Mesendoderm (in vitro differentiated cells): ENCODE measurements at regions not wholly inside any gene's neighbourhood (a gene's known extent, or its start where the extent isn't known, plus 50 kb on each side); places are given as distances from the start of the nearest gene placed in this dataset.

ENCODE experiments used
- DNase-seq: peaks from one replicate; pipeline ENCODE4 v3.0.0; 2013
- H2AK5ac ChIP-seq: 2 replicates; pipeline ENCODE4 v1.6.1; 2013; ENCODE audit warnings: low read length, inconsistent platforms
- H2BK120ac ChIP-seq: 2 replicates; pipeline ENCODE4 v1.6.1; 2013; ENCODE audit warnings: low read depth, mild to moderate bottlenecking, low read length, moderate library complexity, mixed read lengths
- H2BK15ac ChIP-seq: replicated peaks from 2 replicates; pipeline ENCODE4 v1.6.1; 2013; ENCODE audit warnings: low read depth, mild to moderate bottlenecking, moderate library complexity
- H2BK5ac ChIP-seq: 2 replicates; pipeline ENCODE4 v1.6.1; 2013; ENCODE audit warnings: low read length, inconsistent platforms
- H3K18ac ChIP-seq: 2 replicates; pipeline ENCODE4 v1.6.1; 2013; ENCODE audit warnings: mild to moderate bottlenecking, low read length, mixed read lengths
- H3K23ac ChIP-seq: one replicate; pipeline ENCODE4 v1.6.1; 2013; ENCODE audit warnings: low read length
- H3K27ac ChIP-seq: 2 replicates; pipeline ENCODE4 v1.5.1; 2013; ENCODE audit warnings: low read depth, mild to moderate bottlenecking, inconsistent platforms, low read length, moderate library complexity
- H3K27me3 ChIP-seq: 2 replicates; pipeline ENCODE4 v1.6.1; 2013; ENCODE audit warnings: low read length, control low read depth, mild to moderate bottlenecking, inconsistent platforms; ENCODE audit not compliant: insufficient read depth, poor library complexity
- H3K36me3 ChIP-seq: 2 replicates; pipeline ENCODE4 v1.6.1; 2013; ENCODE audit warnings: low read length, inconsistent platforms; ENCODE audit not compliant: control insufficient read depth, insufficient read depth
- H3K4ac ChIP-seq: one replicate; pipeline ENCODE4 v1.6.1; 2013; ENCODE audit warnings: low read depth, mild to moderate bottlenecking, low read length, moderate library complexity
- H3K4me1 ChIP-seq: 2 replicates; pipeline ENCODE4 v1.6.1; 2013; ENCODE audit warnings: low read depth, low read length, inconsistent platforms; ENCODE audit not compliant: control insufficient read depth
- H3K4me2 ChIP-seq: 2 replicates; pipeline ENCODE4 v1.6.1; 2013; ENCODE audit warnings: low read length
- H3K4me3 ChIP-seq: 2 replicates; pipeline ENCODE4 v1.5.1; 2013; ENCODE audit warnings: mild to moderate bottlenecking, low read length
- H3K56ac ChIP-seq: one replicate; pipeline ENCODE4 v1.6.1; 2013; ENCODE audit warnings: low read length
- H3K79me1 ChIP-seq: 2 replicates; pipeline ENCODE4 v1.6.1; 2013; ENCODE audit warnings: low read length, inconsistent platforms
- H3K79me2 ChIP-seq: 2 replicates; pipeline ENCODE4 v1.6.1; 2013; ENCODE audit warnings: mild to moderate bottlenecking, low read length; ENCODE audit not compliant: control insufficient read depth, insufficient read depth
- H3K9ac ChIP-seq: 2 replicates; pipeline ENCODE4 v1.6.1; 2013; ENCODE audit warnings: low read length, inconsistent platforms
- H4K5ac ChIP-seq: one replicate; pipeline ENCODE4 v1.6.1; 2013; ENCODE audit warnings: low read length
- H4K8ac ChIP-seq: one replicate; pipeline ENCODE4 v1.6.1; 2013; ENCODE audit warnings: low read depth, mild to moderate bottlenecking, control low read depth, low read length, moderate library complexity
- WGBS: extraction: QIAGEN DNeasy Blood & Tissue Kit; methylation state at CpG from one replicate; pipeline ENCODE4 v1.1.7; 2013; ENCODE audit warnings: low lambda C conversion rate, missing lambda C conversion rate; ENCODE audit not compliant: insufficient coverage; ENCODE audit errors: extremely low coverage; 5-methylcytosine and 5-hydroxymethylcytosine counted together

DNA sequence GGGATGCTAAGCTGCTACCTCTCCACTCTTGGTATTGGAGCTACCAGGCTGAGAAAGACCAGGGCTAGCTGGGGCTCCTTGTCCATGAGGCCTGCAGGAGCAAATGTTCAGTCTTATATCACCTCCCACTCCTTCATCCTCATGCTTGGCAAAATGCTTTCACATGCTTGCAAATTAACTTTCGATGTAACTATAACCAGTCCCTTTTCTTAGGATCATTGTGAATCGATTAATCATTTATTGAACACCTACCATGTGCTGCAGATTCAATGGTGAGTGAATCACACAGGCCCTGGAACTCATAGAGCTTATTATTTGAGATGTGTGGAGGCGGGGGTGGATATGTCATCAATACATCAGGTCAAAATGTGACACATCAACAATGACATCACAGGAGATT is 138.6 kb downstream of the EMX2 start:
- Histone ChIP-seq H3K18ac (no peak overlapping the region), H3K9ac (no peak overlapping the region), H2AK5ac (no peak overlapping the region), H3K4me2 (no peak overlapping the region), H3K79me1 (no peaks in the 10 kb centered on the region), H3K4ac (no peak overlapping the region), H4K8ac (no peak overlapping the region), H4K5ac (no peak overlapping the region), H3K23ac (no peak overlapping the region), H2BK120ac (no peak overlapping the region), H3K56ac (no peak overlapping the region), H3K27ac (no peak overlapping the region), H3K4me1 (no peaks in the 10 kb centered on the region), H3K79me2 (no peaks in the 10 kb centered on the region), H2BK5ac (no peak overlapping the region), H3K36me3 (no peaks in the 10 kb centered on the region), H2BK15ac (no peak overlapping the region), H3K4me3 (no peak overlapping the region), H3K27me3 (no peaks in the 10 kb centered on the region)
- DNase-seq: no peak
- WGBS: no CpG with 5 or more reads among the region's 3 CpGs

GRCh38 chr10:117684046-117684610 is 141.6 kb downstream of the EMX2 start:
- no peak for DNase-seq
- H3K4ac ChIP-seq: no peak overlapping the region
- H3K27me3 ChIP-seq: no peaks in the 10 kb centered on the region
- no peak overlapping the region for H2BK5ac ChIP-seq
- H2AK5ac ChIP-seq: no peak overlapping the region
- no peak overlapping the region for H4K5ac ChIP-seq
- H3K79me2 ChIP-seq: no peaks in the 10 kb centered on the region
- no peaks in the 10 kb centered on the region for H3K79me1 ChIP-seq
- H4K8ac ChIP-seq: no peak overlapping the region
- H3K23ac ChIP-seq: no peak overlapping the region
- H2BK120ac ChIP-seq: no peak overlapping the region
- no peaks in the 10 kb centered on the region for H3K36me3 ChIP-seq
- no CpG with 5 or more reads among the region's 24 CpGs for WGBS
- no peaks in the 10 kb centered on the region for H3K4me1 ChIP-seq
- no peak overlapping the region for H3K18ac ChIP-seq
- no peak overlapping the region for H3K4me3 ChIP-seq
- H3K27ac ChIP-seq: no peak overlapping the region
- H3K9ac ChIP-seq: no peak overlapping the region
- H3K56ac ChIP-seq: no peak overlapping the region
- H2BK15ac ChIP-seq: no peak overlapping the region
- no peak overlapping the region for H3K4me2 ChIP-seq

GRCh38 chr10:117684672-117685211 is 142.2 kb downstream of the EMX2 start:
- Histone ChIP-seq H3K9ac (no peak overlapping the region), H2AK5ac (no peak overlapping the region), H3K4me3 (no peak overlapping the region), H2BK5ac (no peak overlapping the region), H3K23ac (no peak overlapping the region), H3K18ac (no peak overlapping the region), H3K4me2 (no peak overlapping the region), H4K8ac (no peak overlapping the region), H3K56ac (no peak overlapping the region), H3K79me1 (no peaks in the 10 kb centered on the region), H2BK15ac (no peak overlapping the region), H3K27ac (no peak overlapping the region), H4K5ac (no peak overlapping the region), H3K4me1 (no peaks in the 10 kb centered on the region), H3K27me3 (no peaks in the 10 kb centered on the region), H3K36me3 (no peaks in the 10 kb centered on the region), H3K79me2 (no peaks in the 10 kb centered on the region), H3K4ac (no peak overlapping the region), H2BK120ac (no peak overlapping the region)
- WGBS: no CpG with 5 or more reads among the region's 16 CpGs
- no peak for DNase-seq

GRCh38 chr10:117685431-117685830 is 142.9 kb downstream of the EMX2 start:
- no peak overlapping the region for H3K18ac ChIP-seq
- WGBS: no CpG with 5 or more reads among the region's 3 CpGs

DNA sequence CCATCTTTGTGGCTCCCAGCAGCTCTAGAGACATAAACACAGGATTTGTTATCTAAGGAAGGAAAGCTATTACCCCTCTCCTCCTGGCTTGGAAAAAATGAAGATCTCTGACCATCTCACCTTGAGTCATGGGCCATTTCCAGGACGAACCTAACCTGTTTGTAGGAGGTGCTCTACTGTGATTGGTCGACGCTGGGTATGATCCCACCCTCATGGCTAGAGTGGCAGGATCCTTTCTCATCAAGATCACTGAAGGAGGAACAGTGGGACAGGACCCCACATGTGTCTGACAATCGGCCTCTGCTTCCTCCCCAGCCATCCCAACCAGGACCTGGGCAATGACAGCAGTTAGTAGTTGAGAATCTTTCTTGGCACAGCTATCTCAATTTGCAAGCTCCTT is 144.1 kb downstream of the EMX2 start:
- H3K4me3 ChIP-seq: no peak overlapping the region
- no peak overlapping the region for H3K4me2 ChIP-seq
- no peak overlapping the region for H4K5ac ChIP-seq
- no peak overlapping the region for H2BK15ac ChIP-seq
- no peak overlapping the region for H3K4ac ChIP-seq
- peak; percentile 63 for DNase-seq
- no peaks in the 10 kb centered on the region for H3K27me3 ChIP-seq
- no CpG with 5 or more reads among the region's 4 CpGs for WGBS
- H3K4me1 ChIP-seq: no peaks in the 10 kb centered on the region
- H3K36me3 ChIP-seq: no peaks in the 10 kb centered on the region
- no peak overlapping the region for H3K56ac ChIP-seq
- no peak overlapping the region for H2BK5ac ChIP-seq
- no peak overlapping the region for H2AK5ac ChIP-seq
- no peak overlapping the region for H4K8ac ChIP-seq
- H3K27ac ChIP-seq: no peak overlapping the region
- no peaks in the 10 kb centered on the region for H3K79me2 ChIP-seq
- H3K79me1 ChIP-seq: no peaks in the 10 kb centered on the region
- H3K9ac ChIP-seq: no peak overlapping the region
- no peak overlapping the region for H3K23ac ChIP-seq
- H2BK120ac ChIP-seq: no peak overlapping the region
- no peak overlapping the region for H3K18ac ChIP-seq

More at GRCh38 chr10:117685431-117685830, 142.9 kb downstream of the EMX2 start:
- Histone ChIP-seq H2AK5ac (no peak overlapping the region), H3K27ac (no peak overlapping the region), H3K36me3 (no peaks in the 10 kb centered on the region), H3K4me3 (no peak overlapping the region), H2BK15ac (no peak overlapping the region), H2BK120ac (no peak overlapping the region), H3K79me1 (no peaks in the 10 kb centered on the region), H3K4me2 (no peak overlapping the region), H4K8ac (no peak overlapping the region), H3K27me3 (no peaks in the 10 kb centered on the region), H3K4me1 (no peaks in the 10 kb centered on the region), H2BK5ac (no peak overlapping the region), H3K9ac (no peak overlapping the region), H3K79me2 (no peaks in the 10 kb centered on the region), H3K23ac (no peak overlapping the region), H4K5ac (no peak overlapping the region), H3K56ac (no peak overlapping the region), H3K4ac (no peak overlapping the region)
- no peak for DNase-seq

GRCh38 chr10:117688358-117688757 is 145.8 kb downstream of the EMX2 start:
- Histone ChIP-seq H3K79me2 (no peaks in the 10 kb centered on the region), H2AK5ac (no peak overlapping the region), H3K27me3 (no peaks in the 10 kb centered on the region), H3K4ac (no peak overlapping the region), H3K27ac (no peak overlapping the region), H3K23ac (no peak overlapping the region), H2BK5ac (no peak overlapping the region), H3K4me3 (no peak overlapping the region), H3K4me1 (no peaks in the 10 kb centered on the region), H3K4me2 (no peak overlapping the region), H4K8ac (no peak overlapping the region), H3K79me1 (no peaks in the 10 kb centered on the region), H3K9ac (no peak overlapping the region), H4K5ac (no peak overlapping the region), H2BK15ac (no peak overlapping the region), H3K56ac (no peak overlapping the region), H3K18ac (no peak overlapping the region), H2BK120ac (no peak overlapping the region), H3K36me3 (no peaks in the 10 kb centered on the region)
- no peak for DNase-seq
- WGBS: no CpG with 5 or more reads among the region's 3 CpGs
